ENCODE measurements at regions not wholly inside any gene's neighbourhood (a gene's known extent, or its start where the extent isn't known, plus 50 kb on each side); places are given as distances from the start of the nearest gene placed in this dataset.

DNA sequence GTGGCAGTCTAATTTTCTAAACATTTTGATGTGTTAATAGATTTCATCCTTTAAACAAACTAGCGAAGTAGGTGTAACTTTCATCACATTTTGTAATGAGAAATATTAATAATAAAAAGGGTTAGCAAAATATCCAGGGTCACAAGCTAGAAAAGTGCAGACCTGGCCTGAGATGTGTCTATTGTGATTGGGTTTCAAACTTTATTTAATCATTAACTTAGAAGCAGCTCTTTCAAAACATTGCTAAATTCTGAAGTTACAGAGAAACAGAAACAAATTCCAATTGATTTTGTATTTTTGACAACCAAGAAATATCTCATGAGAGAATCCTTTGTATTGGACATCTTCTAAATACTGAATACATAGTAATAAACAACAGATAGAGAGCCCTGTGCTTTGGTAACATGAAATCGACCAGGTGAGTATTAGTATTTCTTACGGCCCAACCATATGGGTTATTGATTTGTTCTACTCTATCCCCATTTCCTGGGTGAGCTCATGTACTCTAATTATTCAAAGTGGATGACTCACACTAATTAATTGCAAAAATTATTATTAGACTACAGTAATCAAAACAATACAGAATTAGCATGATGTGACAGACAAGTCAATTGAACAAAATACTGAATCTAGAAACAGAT lies 1093.8 kb upstream of the AGA start:
- H2BK5ac ChIP-seq (ENCODE audit: low read depth, low read length, poor library complexity, severe bottlenecking): no peak overlapping the region

More for the DNA sequence above, 1093.8 kb upstream of the AGA start:
- H3K14ac ChIP-seq (replicated peaks; ENCODE audit: low read depth, low read length): no peak overlapping the region
- no peak for DNase-seq
- no peak overlapping the region for H3K23ac ChIP-seq (ENCODE audit: low read depth, low read length)
- no peak overlapping the region for H4K8ac ChIP-seq (ENCODE audit: low read depth in 2 of 2, low read length in 2 of 2)
- H4K5ac ChIP-seq (ENCODE audit: low read depth, low read length): no peak overlapping the region
- H3K27ac ChIP-seq (ENCODE audit: insufficient read depth, low read length): no peak overlapping the region
- TF ChIP-seq RFX5 (IDR thresholded peaks at IDR 0.05; ENCODE audit: low read depth, low read length): no peak
- no peak for TF ChIP-seq RAD21 (IDR thresholded peaks at IDR 0.05; ENCODE audit: low read length)
- TF ChIP-seq, protein P1, sequence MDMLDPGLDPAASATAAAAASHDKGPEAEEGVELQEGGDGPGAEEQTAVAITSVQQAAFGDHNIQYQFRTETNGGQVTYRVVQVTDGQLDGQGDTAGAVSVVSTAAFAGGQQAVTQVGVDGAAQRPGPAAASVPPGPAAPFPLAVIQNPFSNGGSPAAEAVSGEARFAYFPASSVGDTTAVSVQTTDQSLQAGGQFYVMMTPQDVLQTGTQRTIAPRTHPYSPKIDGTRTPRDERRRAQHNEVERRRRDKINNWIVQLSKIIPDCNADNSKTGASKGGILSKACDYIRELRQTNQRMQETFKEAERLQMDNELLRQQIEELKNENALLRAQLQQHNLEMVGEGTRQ (IDR thresholded peaks at IDR 0.05; ENCODE audit: low read depth, low read length): no peak
- TF ChIP-seq MXI1 (IDR thresholded peaks at IDR 0.05; ENCODE audit: borderline replicate concordance, low read depth, low read length): no peak
- TF ChIP-seq MAZ (IDR thresholded peaks at IDR 0.05; ENCODE audit: borderline replicate concordance, low read depth, low read length): no peak
- TF ChIP-seq MAFK (IDR thresholded peaks at IDR 0.05; ENCODE audit: low read depth, low read length): no peak
- CTCF ChIA-PET: no interaction called here
- H3K9me1 ChIP-seq (ENCODE audit: insufficient read depth, low read length): no peaks in the 10 kb centered on the region
- H3K4ac ChIP-seq (ENCODE audit: low read depth, low read length): no peak overlapping the region
- no peak overlapping the region for H4K91ac ChIP-seq (ENCODE audit: insufficient read depth, low read depth, low read length)
- no peaks in the 10 kb centered on the region for H3K4me1 ChIP-seq (ENCODE audit: control insufficient read depth, insufficient read depth, low read length)
- no peak for ATAC-seq (ENCODE audit: low read depth)
- no peak overlapping the region for H2BK120ac ChIP-seq (ENCODE audit: low read depth, low read length)
- no peaks in the 10 kb centered on the region for H3K79me1 ChIP-seq (ENCODE audit: low read depth in 1 of 2, low read length in 2 of 2)
- H3K9me3 ChIP-seq (ENCODE audit: control insufficient read depth, insufficient read depth, low read length): no peaks in the 10 kb centered on the region; the same call in none of the 2 replicates
- H2AK5ac ChIP-seq (ENCODE audit: low read depth, low read length): no peak overlapping the region
- no peak overlapping the region for H3K4me3 ChIP-seq (ENCODE audit: insufficient read depth, low read depth, low read length)
- no peak overlapping the region for H2BK15ac ChIP-seq (ENCODE audit: low read depth, low read length)
- POLR2A ChIA-PET (ENCODE audit: unreplicated experiment): no interaction called here
- H3K27me3 ChIP-seq (ENCODE audit: control insufficient read depth, insufficient read depth, low read length): no peaks in the 10 kb centered on the region
- no TSS peak for BruUV-seq (replicated peaks)
- no peak overlapping the region for H2BK20ac ChIP-seq (ENCODE audit: low read depth, low read length)
- no peak overlapping the region for H2AK9ac ChIP-seq (replicated peaks; ENCODE audit: low read depth, low read length, poor library complexity)
- H3K18ac ChIP-seq (ENCODE audit: low read depth, low read length): no peak overlapping the region
- H4K20me1 ChIP-seq (ENCODE audit: insufficient read depth, low read length): no peaks in the 10 kb centered on the region
- H3K4me2 ChIP-seq (ENCODE audit: low read depth, low read length): no peak overlapping the region
- dilution Hi-C loops (cut with HindIII; ENCODE audit: low sequenced_read_pairs, unreplicated experiment): no loop called here
- intact Hi-C loops (cut with micrococcal nuclease): no loop called here
- H3K9ac ChIP-seq (ENCODE audit: low read depth, low read length): no peak overlapping the region
- H3K56ac ChIP-seq (ENCODE audit: extremely low read depth, insufficient read depth, low read length): no peak overlapping the region
- no peak overlapping the region for H2AFZ ChIP-seq (replicated peaks; ENCODE audit: low read length, poor library complexity)
- in situ Hi-C loops (cut with MboI; ENCODE audit: low sequenced_read_pairs): no loop called here
- no CpG with 5 or more reads among the region's 3 CpGs for WGBS, 2 experiments (ENCODE audit: extremely low coverage in 2 of 2, insufficient read length in 1 of 2)
- H3K36me3 ChIP-seq (ENCODE audit: control insufficient read depth, insufficient read depth, low read length): no peaks in the 10 kb centered on the region

Measured in IMR-90 (cell line).